DMS153 treated with DMSO at 0.1 percent for 48 hours (cell line): ENCODE measurements at regions not wholly inside any gene's neighbourhood (a gene's known extent, or its start where the extent isn't known, plus 50 kb on each side); places are given as distances from the start of the nearest gene placed in this dataset.
"Not testable (repeated sequence)": the region's sequence is repeated elsewhere in the genome, so short reads cannot be mapped to it uniquely, and the experiment has no call there.

Experiments used
- DNase-seq: peaks from one replicate; lab custom pipeline; 2025; ENCODE audit not compliant: unreplicated experiment; lab: John Stamatoyannopoulos, UW

- not testable (repeated sequence) for DNase-seq
These were observed 399.0 kb upstream of the MAN1A1 start for GRCh38 chr6:119748535-119748934.

DNA sequence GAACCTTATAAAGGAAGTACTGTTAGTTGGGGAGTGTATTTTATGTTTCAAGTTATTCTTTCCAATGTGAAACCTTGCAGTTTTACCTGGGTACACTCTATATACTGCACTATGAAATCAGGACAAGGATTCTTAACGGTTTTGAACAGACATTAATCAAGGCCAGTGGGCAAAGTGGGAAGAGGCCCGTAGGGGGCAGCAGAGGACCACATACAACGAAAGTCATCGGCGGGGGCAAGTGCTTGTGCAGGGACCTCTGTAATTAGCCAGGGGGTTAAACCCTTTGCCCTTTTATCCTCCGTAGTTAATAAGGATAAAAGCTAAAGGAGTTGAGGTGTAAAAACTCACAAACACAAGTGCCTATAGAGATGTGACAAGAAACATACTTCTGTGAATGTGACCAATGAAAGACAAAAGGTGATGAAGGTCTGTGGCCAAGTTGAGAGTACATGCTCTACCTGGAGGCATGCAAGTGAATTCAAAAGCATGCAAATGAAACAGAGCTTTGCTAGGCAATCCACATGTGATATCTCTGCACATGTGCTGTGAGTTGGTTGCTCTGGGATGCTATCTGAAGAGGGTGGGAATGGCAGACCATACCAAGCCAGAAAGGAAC is 392.7 kb upstream of the MAN1A1 start:
- peak; percentile 45 for DNase-seq

GRCh38 chr6:119739769-119740168 is 390.2 kb upstream of the MAN1A1 start:
- no peak for DNase-seq

DNA sequence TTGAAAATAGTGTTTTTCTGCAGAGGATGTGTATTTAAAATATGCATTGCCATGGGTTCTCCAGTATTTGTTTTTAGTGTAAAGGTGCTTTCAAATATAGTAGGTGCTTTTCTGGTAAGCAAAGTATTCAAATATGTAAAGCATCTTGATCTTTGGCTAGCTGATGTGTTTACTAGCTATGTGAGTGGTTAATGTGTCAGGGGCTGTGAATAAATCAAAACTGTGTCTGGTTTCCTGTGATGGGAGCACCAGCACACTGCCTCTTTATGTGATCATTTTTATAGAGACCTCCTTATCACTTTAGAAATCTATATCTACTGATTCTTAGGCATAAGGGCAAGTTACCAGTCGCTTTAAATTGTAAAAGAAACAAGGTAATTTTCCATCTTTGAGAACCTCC is 388.9 kb upstream of the MAN1A1 start:
- no peak for DNase-seq

DNA sequence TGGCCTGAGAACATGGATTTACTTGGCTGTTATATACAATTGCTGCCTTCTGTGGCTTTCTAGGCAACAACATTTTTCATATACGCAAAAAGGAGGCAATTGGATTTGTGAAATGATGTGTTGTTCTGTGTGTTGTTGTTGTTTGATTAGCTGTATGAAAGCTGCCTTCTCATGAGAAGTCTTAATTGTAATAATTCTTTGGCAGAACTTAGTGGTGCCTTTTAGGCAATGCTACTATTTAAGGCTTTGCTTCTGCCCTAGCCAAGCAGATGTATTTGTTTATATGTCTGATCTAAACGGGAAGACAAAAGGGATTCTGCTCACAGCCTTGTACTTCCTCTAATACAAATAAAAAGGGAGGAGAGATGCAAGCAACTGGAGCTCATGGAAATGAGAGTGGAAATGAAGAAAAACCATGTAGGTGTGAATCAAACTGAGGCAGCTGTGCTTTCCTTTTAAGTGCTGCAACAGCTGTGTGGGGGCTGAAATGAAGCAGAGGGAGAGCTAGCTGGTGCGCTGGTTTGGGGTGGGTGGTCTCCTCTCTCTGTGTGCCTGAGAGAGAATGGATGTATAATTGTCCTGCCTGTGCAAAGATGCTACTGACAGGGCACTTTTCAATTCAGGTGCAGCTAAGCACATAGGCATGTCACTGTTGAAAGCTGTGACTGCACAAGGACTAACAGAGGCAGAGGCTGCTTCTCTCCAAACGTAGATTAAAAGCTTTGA is 386.9 kb upstream of the MAN1A1 start:
- no peak for DNase-seq

DNA sequence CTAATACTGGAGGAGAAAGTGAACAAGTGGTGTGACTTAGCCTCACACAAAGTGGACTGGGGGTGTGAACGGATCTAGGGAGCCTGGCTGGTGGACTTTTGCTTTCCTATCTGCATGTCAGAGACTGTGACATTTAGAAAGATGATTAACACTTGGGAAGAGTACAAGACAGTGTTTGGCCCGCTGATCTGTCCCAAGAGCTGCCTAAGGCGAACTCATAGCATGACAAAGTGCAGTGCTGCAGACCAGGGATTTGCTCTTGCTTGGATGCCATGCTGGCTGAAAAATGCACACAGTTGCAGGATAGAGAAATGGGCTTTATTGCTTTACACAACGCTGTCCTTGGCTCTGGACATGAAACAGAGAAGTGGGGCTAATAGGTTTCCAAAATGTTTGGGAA is 386.0 kb upstream of the MAN1A1 start:
- no peak for DNase-seq

- DNase-seq: no peak
These were observed 384.7 kb upstream of the MAN1A1 start for GRCh38 chr6:119734227-119734626.

DNA sequence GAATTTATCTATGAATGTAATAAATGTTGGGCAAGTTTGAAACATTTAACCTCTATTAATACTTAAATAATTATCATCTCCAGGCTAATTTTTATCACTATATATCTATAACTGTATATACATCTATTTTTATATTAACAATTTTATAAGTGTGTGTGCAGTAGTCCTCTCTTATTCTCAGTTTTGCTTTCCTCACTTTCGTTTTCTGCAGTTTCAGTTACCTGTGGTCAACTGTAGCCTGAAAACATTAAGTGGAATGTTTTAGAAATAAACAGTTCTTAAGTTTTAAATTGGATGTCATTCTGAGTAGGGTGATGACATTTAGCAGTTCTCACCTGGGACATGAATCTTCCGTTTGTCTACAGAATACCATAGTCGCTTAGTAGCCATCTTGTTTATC is 379.4 kb upstream of the MAN1A1 start:
- DNase-seq: no peak

DNA sequence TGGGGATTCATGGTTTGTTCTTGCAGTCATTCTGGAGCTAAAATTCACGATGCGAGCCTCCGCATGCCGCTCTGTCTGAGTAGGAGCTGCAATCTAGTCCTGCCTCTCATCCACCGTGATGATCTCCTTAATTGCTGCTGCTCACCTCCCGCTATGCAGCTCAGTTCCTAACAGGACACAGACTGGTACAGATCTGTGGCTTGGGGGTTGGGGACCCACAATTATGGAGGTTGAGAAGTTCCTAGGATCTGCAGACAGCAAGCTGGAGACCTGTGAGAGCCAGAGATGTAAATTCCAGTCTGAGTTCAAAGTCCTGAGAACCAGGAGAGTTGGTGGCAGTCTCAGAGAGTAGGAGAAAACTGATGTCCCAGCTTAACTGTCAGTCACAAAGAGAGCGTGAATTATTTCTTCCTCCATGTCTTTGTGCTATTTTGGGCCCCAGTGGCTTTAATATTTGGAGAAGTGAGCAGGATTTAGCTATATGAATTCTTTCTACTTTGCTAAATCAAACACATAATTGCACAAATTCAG is 378.7 kb upstream of the MAN1A1 start:
- no peak for DNase-seq

- DNase-seq: no peak
These were observed 378.1 kb upstream of the MAN1A1 start for GRCh38 chr6:119727504-119728219.

DNA sequence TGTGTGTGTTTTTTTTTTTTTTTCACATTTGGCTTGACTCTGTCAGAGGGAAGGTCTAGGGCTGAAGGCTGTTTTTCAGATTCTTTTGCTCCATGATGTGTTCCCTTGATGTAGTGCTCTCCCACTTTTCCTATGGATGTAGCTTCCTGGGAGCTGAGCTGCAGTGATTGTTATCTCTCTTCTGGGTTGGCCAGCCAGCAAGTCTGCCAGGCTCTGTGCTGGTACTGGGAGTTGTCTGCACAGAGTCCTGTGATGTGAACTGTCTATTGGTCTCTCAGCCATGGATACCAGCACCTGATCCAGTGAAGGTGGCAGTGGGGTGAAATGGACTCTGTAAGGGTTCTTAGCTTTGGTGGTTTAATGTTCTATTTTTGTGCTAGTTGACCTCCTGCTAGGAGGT is 377.4 kb upstream of the MAN1A1 start:
- not testable (repeated sequence) for DNase-seq

DNA sequence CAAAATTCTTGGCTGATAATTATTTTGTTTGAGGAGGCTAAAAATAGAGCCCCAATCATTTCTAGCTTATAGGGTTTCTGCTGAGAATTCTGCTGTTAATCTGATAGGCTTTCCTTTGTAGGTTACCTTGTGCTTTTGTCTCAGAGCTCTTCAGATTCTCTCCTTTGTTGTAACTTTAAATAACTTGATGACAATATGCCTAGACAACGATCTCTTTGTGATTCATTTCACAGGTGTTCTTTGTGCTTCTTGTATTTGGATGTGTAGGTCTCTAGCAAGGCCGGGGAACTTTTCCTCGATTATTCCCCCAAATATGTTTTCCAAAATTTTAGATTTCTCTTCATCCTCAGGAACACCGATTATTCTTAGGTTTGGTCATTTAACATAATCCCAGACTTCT is 376.5 kb upstream of the MAN1A1 start:
- DNase-seq: no peak

DNA sequence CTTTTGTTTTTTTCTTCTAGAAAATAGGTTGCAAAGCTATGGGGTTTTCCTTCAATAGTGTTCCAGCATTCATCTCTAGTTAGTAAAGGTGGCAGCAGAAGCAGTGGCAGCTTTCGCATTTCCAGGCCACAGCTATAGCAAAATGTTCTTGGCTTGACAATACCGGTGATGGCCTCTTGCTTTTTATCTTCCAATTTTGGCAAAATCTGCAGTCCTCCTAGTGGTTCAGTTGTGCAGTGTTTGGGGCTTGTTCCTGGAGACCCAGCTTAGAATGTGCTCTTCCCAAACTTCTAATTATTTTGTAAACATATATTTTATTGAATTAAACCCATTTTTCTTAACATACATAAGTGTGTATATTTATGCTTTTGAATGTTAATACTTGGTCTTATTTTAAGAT is 370.6 kb upstream of the MAN1A1 start:
- no peak for DNase-seq

DNA sequence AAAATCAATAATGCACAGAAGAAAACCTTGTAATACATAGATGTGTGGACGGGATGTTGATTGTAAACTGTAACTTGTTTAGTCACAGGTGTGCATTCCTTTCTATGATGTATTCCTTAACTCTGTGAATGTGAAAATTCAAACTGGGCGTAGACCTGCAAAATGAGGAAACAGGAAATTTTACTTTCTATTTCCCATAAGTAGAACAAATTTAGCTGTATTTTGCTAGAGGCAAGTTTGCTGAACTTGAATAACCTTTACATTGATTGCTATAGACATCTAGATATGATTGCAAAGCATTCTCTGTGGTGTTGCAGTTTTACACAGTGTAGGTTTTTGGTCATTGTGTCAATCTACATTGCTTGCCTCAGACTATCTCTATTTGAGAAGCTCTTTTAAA is 368.4 kb upstream of the MAN1A1 start:
- DNase-seq: no peak

DNA sequence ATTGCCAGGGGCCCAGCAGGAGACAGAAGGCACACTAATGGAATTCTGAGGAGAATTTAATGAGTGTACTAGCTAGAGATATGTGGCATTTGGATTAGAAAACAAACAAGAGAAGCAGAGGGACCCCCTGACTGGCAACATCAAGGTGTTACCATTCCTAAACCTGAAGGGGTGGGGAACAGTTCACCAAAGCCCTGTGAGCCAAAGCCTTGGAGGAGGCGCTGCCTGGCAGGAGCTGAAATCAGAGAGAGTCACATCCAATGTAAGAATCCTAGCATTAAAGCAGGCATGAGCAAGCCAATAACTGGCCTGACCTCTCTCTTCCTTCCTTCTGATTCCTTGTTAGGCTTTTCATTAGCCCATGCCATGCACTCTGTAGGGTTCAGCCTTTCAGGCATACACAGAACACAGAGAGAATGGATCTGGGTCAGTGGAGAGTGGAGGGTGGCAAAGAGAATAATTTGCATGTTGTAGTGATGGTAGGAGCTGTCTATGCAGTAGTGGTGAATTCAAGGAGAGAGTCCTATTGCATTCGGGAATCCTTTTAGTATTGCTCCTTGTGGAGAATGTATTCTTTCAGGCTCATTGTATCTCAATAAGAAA is 367.2 kb upstream of the MAN1A1 start:
- DNase-seq: no peak

GRCh38 chr6:119713903-119714302 is 364.3 kb upstream of the MAN1A1 start:
- no peak for DNase-seq

DNA sequence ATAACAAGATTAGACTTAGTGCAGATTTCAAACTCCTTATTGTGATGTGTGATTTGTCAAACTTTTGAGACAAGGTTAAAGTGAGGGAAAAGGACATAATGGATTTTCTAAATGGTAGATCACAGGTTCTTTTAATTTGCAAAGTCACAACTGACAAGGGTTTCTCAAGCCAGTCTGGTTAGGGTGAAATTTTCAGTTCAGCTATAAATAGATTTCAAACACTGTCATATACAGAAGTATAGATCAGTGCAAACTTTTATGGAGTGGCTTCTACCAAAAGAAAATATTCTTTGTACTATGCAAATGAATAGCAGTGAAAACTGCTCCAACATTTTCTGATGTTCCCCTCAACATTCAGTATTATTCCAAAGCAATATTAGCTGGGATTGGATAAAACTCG is 337.1 kb upstream of the MAN1A1 start:
- DNase-seq: no peak

DNA sequence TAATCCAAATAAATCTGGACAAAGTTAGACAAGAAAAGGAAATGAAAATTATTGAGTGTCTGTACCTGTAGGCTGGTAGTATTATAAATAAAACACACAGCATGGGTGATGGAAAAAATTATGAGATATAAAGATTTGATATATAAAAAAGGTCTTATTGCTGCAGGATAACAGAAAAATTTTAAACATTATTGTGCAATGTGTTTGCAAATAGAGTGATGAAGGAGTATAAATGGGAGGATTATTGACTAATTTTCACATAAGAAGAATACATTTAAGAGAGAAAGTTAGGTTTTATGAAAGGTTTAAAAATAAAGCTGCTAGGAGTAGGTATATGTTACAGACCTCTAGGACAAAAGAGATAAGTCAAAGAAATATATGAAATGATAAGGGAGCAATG is 336.7 kb upstream of the MAN1A1 start:
- DNase-seq: no peak

GRCh38 chr6:119683671-119684070 is 334.1 kb upstream of the MAN1A1 start:
- DNase-seq: no peak

GRCh38 chr6:119683031-119683430 is 333.5 kb upstream of the MAN1A1 start:
- DNase-seq: no peak

GRCh38 chr6:119678961-119679360 is 329.4 kb upstream of the MAN1A1 start:
- no peak for DNase-seq

GRCh38 chr6:119677384-119677783 is 327.8 kb upstream of the MAN1A1 start:
- no peak for DNase-seq
